ENCODE measurements at regions not wholly inside any gene's neighbourhood (a gene's known extent, or its start where the extent isn't known, plus 50 kb on each side); places are given as distances from the start of the nearest gene placed in this dataset.

DNA sequence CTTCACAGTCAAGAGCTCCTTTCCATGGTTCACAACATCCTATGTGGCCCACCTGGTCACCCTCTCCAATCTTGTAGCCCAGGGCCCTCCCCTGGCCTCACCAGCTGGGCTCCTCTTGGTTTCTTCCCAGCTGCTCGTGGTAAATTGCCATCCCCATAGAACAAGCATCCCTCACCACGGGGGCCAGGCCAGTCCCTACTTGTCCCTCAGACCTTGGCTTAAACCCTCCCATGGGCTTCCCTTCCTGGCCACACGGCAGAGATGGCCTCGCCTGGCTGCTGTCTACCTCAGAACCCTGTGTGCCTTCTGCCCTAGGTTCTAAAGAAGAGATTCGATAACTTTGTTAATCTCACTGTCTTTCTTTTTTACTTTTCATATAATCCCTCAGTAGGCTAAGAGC is 153.3 kb upstream of the TCERG1L start:
- no peak overlapping the region for H3K9ac ChIP-seq (ENCODE audit: control insufficient read depth, insufficient read depth, low read length)
- ChIA-PET SMC1A (ENCODE audit: uncharacterized antibody, unreplicated experiment) (no interaction called here), RAD21 (ENCODE audit: unreplicated experiment) (no interaction called here), POLR2A (no interaction called here), CTCF (interaction anchor here (2.5 kb wide), 1 partner anchor 11 kb away, joined by 7 read pairs; no protein-coding TSS in a partner anchor)
- WGBS (ENCODE audit: insufficient coverage, insufficient replicate concordance, low lambda C conversion rate, missing lambda C conversion rate): 1% methylated on average over 5 of the region's 5 CpGs
- no peaks in the 10 kb centered on the region for H4K20me1 ChIP-seq (ENCODE audit: control insufficient read depth, insufficient read depth)
- H3K27ac ChIP-seq (ENCODE audit: control insufficient read depth, insufficient read depth): no peak overlapping the region
- DNase-seq (ENCODE audit: low read depth, low spot score) (no peak), FAIRE-seq (no peak), ATAC-seq (no peak)
- no peak overlapping the region for H2AFZ ChIP-seq (ENCODE audit: control insufficient read depth, low read depth, low read length)
- TF ChIP-seq RBBP5 (conservative IDR thresholded peaks at IDR 0.05) (no peak), CHD4 (IDR thresholded peaks at IDR 0.05) (no peak)
- TF ChIP-seq, protein P1, sequence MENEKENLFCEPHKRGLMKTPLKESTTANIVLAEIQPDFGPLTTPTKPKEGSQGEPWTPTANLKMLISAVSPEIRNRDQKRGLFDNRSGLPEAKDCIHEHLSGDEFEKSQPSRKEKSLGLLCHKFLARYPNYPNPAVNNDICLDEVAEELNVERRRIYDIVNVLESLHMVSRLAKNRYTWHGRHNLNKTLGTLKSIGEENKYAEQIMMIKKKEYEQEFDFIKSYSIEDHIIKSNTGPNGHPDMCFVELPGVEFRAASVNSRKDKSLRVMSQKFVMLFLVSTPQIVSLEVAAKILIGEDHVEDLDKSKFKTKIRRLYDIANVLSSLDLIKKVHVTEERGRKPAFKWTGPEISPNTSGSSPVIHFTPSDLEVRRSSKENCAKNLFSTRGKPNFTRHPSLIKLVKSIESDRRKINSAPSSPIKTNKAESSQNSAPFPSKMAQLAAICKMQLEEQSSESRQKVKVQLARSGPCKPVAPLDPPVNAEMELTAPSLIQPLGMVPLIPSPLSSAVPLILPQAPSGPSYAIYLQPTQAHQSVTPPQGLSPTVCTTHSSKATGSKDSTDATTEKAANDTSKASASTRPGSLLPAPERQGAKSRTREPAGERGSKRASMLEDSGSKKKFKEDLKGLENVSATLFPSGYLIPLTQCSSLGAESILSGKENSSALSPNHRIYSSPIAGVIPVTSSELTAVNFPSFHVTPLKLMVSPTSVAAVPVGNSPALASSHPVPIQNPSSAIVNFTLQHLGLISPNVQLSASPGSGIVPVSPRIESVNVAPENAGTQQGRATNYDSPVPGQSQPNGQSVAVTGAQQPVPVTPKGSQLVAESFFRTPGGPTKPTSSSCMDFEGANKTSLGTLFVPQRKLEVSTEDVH (IDR thresholded peaks at IDR 0.05; ENCODE audit: low read depth, partially characterized antibody): no peak
- H3K4me2 ChIP-seq (ENCODE audit: control insufficient read depth, insufficient read depth): no peak overlapping the region
- no TSS peak for BruUV-seq (replicated peaks)
- no peaks in the 10 kb centered on the region for H3K4me1 ChIP-seq (ENCODE audit: control insufficient read depth, insufficient read depth, low read length)
- no peaks in the 10 kb centered on the region for H3K79me2 ChIP-seq (ENCODE audit: control insufficient read depth, insufficient read depth, low read length)
- intact Hi-C loops (cut with micrococcal nuclease; ENCODE audit: unreplicated experiment) (no loop called here), in situ Hi-C loops (cut with MboI) (no loop called here)
- no peak overlapping the region for H3K4me3 ChIP-seq
- H3K27me3 ChIP-seq (replicated peaks in 1 of 2; ENCODE audit: control insufficient read depth in 2 of 2, insufficient read depth in 2 of 2, low read length in 1 of 2): no peaks in the 10 kb centered on the region
- H3K9me3 ChIP-seq (replicated peaks; ENCODE audit: control insufficient read depth, insufficient read depth, low read length): no peaks in the 10 kb centered on the region
- H3K36me3 ChIP-seq (ENCODE audit: control insufficient read depth in 2 of 2, insufficient read depth in 2 of 2, low read length in 1 of 2): no peaks in the 10 kb centered on the region

DNA sequence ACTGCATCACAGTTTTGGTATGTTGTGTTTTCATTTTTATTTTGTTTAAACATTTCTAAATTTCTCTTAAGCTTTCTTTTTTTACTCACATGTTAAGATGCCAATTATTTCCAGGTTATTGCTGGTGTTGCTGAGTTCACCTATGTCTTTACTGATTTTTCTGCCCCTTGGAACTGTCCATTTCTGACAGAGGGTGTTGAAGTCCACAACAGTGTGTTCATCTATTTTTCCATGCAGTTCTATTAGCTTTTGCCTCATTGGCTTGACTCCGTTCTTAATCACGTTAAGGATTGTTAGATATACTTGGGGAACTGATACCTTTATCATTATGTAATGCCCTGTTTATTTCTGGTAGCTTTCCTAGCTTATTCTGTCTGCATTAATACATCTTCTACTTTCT is 158.0 kb upstream of the TCERG1L start:
- BruUV-seq (replicated peaks): no TSS peak
- CTCF ChIA-PET: no interaction called here
- no peak for TF ChIP-seq SREBF1 (IDR thresholded peaks at IDR 0.05; ENCODE audit: low read length)
- no peak for TF ChIP-seq HDAC6 (IDR thresholded peaks at IDR 0.05; ENCODE audit: unreplicated experiment)
- TF ChIP-seq FOXM1 (IDR thresholded peaks at IDR 0.05; ENCODE audit: low read depth, low read length): no peak
- TF ChIP-seq CEBPB (IDR thresholded peaks at IDR 0.05; ENCODE audit: borderline replicate concordance in 1 of 2, low read depth in 2 of 2, low read length in 2 of 2): no peak
- no peak for TF ChIP-seq JUND (IDR thresholded peaks at IDR 0.05; ENCODE audit: low read depth, low read length)
- TF ChIP-seq, protein P2, sequence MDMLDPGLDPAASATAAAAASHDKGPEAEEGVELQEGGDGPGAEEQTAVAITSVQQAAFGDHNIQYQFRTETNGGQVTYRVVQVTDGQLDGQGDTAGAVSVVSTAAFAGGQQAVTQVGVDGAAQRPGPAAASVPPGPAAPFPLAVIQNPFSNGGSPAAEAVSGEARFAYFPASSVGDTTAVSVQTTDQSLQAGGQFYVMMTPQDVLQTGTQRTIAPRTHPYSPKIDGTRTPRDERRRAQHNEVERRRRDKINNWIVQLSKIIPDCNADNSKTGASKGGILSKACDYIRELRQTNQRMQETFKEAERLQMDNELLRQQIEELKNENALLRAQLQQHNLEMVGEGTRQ (IDR thresholded peaks at IDR 0.05; ENCODE audit: borderline replicate concordance, low read depth, low read length): no peak
- no peak for TF ChIP-seq NR2C1 (IDR thresholded peaks at IDR 0.05)
- TF ChIP-seq STAT3 (IDR thresholded peaks at IDR 0.05; ENCODE audit: low read depth, low read length): no peak
- TF ChIP-seq IKZF1 (conservative IDR thresholded peaks at IDR 0.05): no peak
- TF ChIP-seq, protein P3, sequence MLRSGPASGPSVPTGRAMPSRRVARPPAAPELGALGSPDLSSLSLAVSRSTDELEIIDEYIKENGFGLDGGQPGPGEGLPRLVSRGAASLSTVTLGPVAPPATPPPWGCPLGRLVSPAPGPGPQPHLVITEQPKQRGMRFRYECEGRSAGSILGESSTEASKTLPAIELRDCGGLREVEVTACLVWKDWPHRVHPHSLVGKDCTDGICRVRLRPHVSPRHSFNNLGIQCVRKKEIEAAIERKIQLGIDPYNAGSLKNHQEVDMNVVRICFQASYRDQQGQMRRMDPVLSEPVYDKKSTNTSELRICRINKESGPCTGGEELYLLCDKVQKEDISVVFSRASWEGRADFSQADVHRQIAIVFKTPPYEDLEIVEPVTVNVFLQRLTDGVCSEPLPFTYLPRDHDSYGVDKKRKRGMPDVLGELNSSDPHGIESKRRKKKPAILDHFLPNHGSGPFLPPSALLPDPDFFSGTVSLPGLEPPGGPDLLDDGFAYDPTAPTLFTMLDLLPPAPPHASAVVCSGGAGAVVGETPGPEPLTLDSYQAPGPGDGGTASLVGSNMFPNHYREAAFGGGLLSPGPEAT (IDR thresholded peaks at IDR 0.05; ENCODE audit: low read depth): no peak
- TF ChIP-seq SMAD1 (IDR thresholded peaks at IDR 0.05; ENCODE audit: low read depth, partially characterized antibody): no peak
- no peak for TF ChIP-seq MYB (IDR thresholded peaks at IDR 0.05; ENCODE audit: borderline replicate concordance, low read depth, low read length)

More for the DNA sequence above, 158.0 kb upstream of the TCERG1L start:
- Histone ChIP-seq H3K79me2 (ENCODE audit: control insufficient read depth, insufficient read depth, low read length) (no peaks in the 10 kb centered on the region), H2AFZ (ENCODE audit: control insufficient read depth, low read depth, low read length) (no peak overlapping the region), H3K4me3 (no peak overlapping the region), H3K4me2 (ENCODE audit: control insufficient read depth, insufficient read depth) (no peak overlapping the region), H3K36me3 (ENCODE audit: control insufficient read depth in 2 of 2, insufficient read depth in 2 of 2, low read length in 1 of 2) (no peaks in the 10 kb centered on the region), H4K20me1 (ENCODE audit: control insufficient read depth, insufficient read depth) (no peaks in the 10 kb centered on the region), H3K27me3 (replicated peaks in 1 of 2; ENCODE audit: control insufficient read depth in 2 of 2, insufficient read depth in 2 of 2, low read length in 1 of 2) (no peaks in the 10 kb centered on the region), H3K27ac (ENCODE audit: control insufficient read depth, insufficient read depth) (no peak overlapping the region), H3K9me3 (replicated peaks; ENCODE audit: control insufficient read depth, insufficient read depth, low read length) (no peaks in the 10 kb centered on the region), H3K4me1 (ENCODE audit: control insufficient read depth, insufficient read depth, low read length) (no peaks in the 10 kb centered on the region), H3K9ac (ENCODE audit: control insufficient read depth, insufficient read depth, low read length) (no peak overlapping the region)
- DNase-seq (ENCODE audit: low read depth, low spot score) (no peak), ATAC-seq (no peak), FAIRE-seq (no peak)
- RAD21 ChIA-PET (ENCODE audit: unreplicated experiment): no interaction called here
- POLR2A ChIA-PET: no interaction called here
- in situ Hi-C loops (cut with MboI): no loop called here
- SMC1A ChIA-PET (ENCODE audit: uncharacterized antibody, unreplicated experiment): interaction anchor here (0.7 kb wide), 1 partner anchor 111 kb away, joined by 4 read pairs; no protein-coding TSS in a partner anchor
- intact Hi-C loops (cut with micrococcal nuclease; ENCODE audit: unreplicated experiment): no loop called here
- WGBS (ENCODE audit: insufficient coverage, insufficient replicate concordance, low lambda C conversion rate, missing lambda C conversion rate): 14% methylated on average over 2 of the region's 2 CpGs
